SKM-1 treated with dmso at 0.1 percent for 144 hours (cell line): ENCODE measurements at regions not wholly inside any gene's neighbourhood (a gene's known extent, or its start where the extent isn't known, plus 50 kb on each side); places are given as distances from the start of the nearest gene placed in this dataset.

ENCODE experiments used
- DNase-seq: peaks from one replicate; lab custom pipeline; 2025; ENCODE audit not compliant: unreplicated experiment; lab: John Stamatoyannopoulos, UW

- DNase-seq = no peak
Observed at GRCh38 chr16:11401161-11402050, 56.1 kb downstream of the RMI2 start.

DNA sequence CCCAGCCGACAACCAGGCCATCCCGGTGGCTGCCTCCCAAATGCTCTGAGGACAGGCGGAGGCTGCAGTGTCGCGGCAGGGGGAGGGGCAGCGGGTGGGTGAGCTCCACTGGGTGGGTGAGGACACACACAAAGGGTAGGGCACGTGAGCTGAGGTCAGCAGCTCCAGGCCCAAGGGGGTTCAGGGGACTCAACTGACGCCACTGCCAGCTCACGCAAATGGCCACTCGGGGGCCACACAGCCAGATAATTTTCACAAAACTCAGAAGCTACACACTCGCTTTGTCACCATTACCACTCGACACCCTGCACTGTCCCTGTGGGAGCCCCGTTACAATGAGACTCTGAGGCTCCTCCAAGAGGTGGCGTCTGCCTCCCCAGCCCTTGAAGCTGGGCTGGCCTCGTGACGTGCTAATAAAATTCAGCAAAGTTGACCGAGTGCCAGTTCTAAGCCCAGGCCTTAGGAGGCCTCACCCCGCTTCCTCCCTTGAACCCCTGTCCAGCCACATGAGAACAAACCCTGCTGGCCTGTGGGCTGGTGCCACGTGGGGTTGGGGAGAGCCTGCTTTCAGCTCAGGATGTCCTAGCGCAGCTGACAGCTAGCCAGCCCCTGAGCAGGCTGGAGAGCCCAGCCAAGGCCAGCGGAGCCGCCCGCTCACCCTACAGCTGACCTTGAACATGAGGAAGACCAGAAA is 56.9 kb downstream of the RMI2 start:
- DNase-seq = no peak

GRCh38 chr16:11402745-11403533 is 57.7 kb downstream of the RMI2 start:
- DNase-seq = no peak

- DNase-seq = no peak
Observed at GRCh38 chr16:11403534-11403795, 58.2 kb downstream of the RMI2 start.

DNA sequence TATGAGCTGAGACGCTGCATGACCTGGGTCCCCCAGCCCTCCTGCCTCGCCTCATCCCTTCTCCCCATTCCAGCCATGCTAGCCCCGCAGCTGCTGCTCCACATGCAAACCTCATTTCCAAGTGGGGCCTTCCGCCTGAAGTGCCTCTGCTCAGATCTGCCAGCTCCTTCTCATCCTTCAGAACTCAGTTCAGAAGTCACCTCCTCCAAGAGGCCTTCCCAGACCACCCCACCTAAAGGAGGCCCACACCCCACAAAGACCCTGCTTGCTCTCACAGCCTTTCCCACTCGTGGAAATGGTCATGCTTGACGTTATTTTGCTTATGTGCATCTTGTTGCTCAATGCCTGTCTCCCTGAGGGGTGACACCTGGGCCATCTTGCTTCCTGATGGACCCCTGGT is 58.7 kb downstream of the RMI2 start:
- no peak for DNase-seq

- no peak for DNase-seq
Observed at GRCh38 chr16:11404603-11405002, 59.3 kb downstream of the RMI2 start.

DNA sequence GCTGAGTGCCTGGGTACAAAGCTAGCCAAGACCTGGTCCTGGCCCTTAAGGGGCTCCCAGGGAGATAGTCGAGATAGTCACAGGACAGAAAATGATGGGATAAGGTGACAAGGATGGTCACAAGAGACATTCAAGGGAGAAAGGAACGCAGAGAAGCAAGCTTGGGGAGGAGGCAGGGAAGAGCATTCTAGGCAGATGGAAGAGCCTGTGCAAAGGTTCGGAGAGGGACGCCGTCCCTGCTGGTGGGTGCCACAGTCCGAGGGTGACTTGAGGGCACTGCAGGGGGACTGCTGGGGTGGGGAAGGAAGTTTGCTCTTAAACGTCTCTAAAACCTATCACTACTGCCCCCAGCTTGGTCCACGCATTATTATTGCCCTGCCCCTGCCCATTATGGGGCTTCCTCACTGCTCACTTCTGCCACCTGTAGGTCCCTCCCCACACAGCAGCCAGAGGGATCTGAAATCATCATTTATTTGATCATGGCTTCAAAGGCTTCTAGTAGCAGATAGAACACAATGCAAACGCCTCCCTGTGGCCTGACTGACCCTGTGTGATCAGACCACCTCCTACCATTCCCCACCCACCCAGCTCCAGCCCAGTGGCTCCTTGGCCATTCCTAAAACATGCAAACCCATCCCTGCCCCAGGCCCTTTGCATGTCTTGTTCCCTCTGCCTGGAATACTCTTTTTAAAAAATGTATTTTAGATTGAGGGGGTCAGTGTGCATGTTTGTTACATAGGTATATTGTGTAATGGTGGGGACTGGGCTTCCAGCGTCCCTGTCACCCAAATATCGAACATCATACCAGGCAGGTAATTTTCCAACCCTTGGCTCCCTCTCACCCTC is 60.3 kb downstream of the RMI2 start:
- DNase-seq = peak; percentile 33

DNA sequence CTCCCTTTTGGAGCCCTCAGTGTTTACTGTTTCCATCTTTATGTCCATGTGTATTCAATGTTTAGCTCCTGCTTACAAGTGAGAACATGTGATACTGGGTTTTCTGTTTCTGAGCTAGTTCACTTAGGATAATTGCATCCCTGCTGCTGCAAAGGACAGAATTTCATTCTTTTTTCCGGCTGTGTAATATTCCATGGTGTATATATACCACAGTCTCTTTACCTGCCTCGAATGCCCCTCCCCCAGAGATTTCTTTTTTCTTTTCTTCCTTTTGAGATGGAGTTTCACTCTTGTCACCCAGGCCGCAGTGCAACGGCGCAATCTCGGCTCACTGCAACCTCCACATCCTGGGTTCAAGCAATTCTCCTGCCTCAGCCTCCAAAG is 60.9 kb downstream of the RMI2 start:
- DNase-seq = no peak

- DNase-seq = peak; percentile 78
Observed at GRCh38 chr16:11407047-11407982, 62.1 kb downstream of the RMI2 start.

DNA sequence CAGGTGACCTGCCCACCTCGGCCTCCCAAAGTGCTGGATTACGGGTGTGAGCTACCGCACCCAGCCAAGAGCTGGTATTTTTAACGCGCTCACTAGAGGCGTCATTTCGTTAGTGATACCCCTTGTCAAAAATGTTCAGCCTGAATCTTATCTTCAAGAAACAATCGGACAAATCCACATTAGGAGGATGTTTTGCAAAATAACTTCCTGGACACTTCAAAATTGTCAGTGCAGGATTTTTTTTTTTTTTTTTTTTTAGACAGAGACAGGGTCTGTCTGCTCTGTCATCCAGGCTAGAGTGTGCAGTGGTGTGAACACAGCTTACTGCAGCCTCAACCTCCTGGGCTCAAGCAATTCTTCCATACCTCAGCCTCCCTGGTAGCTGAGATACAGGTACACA is 63.0 kb downstream of the RMI2 start:
- DNase-seq = no peak

GRCh38 chr16:11409398-11409797 is 64.1 kb downstream of the RMI2 start:
- no peak for DNase-seq

DNA sequence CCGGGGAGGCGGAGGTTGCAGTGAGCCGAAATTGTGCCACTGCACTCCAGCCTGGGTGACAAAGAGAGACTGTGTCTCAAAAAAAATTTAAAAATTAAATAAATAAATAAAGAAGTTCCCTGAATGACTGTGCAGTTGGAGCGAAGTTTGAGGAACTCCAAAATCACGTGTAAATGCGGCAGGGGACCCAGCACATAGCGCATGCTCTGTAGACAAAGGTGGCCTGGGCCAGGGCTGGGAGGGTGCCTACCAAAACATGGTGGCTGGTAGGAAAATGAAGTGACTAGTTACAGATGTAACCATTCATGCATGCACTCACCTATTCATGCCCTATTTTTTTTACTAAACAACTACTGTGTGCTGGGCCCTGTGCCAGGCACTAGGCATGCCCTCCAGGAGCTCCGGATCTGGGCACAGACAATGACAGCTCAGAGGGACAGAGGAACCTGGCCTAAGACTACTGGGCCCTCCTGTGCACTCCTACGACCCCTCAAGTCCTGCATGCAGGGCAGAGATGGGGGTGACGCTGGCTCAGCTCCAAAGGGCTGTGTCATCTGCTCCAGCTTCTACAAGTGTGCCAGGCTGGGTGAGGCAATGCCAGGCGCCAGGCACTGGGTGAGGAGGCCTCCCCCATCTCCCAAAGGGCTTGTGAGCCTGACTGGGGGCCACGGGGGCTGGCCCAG is 65.3 kb downstream of the RMI2 start:
- DNase-seq = no peak

DNA sequence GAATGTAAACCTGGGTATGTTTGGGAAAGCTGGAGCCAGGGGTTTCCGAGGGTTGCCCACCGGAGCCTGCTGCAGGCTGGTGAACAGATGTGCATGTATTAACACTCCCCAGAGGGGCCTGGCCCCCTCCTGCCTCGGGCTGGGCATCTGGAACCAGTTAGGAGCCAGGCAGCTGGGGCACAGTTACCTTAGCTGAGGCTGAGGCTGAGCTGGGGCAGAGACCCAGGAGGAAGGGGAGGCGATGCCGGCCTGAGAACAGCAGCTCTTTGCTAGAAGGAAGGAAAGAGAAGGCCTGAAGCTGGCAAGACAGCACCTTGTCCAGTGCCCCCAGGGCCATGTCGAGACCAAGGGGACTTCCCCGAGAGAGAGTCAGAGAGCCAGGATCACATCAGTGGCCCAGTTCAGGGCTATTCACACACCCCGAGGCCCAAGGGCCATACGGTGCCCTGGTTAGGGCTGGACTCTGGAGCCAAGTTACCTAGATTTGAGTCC is 65.8 kb downstream of the RMI2 start:
- no peak for DNase-seq

- DNase-seq = no peak
Observed at GRCh38 chr16:11412175-11412904, 67.1 kb downstream of the RMI2 start.

DNA sequence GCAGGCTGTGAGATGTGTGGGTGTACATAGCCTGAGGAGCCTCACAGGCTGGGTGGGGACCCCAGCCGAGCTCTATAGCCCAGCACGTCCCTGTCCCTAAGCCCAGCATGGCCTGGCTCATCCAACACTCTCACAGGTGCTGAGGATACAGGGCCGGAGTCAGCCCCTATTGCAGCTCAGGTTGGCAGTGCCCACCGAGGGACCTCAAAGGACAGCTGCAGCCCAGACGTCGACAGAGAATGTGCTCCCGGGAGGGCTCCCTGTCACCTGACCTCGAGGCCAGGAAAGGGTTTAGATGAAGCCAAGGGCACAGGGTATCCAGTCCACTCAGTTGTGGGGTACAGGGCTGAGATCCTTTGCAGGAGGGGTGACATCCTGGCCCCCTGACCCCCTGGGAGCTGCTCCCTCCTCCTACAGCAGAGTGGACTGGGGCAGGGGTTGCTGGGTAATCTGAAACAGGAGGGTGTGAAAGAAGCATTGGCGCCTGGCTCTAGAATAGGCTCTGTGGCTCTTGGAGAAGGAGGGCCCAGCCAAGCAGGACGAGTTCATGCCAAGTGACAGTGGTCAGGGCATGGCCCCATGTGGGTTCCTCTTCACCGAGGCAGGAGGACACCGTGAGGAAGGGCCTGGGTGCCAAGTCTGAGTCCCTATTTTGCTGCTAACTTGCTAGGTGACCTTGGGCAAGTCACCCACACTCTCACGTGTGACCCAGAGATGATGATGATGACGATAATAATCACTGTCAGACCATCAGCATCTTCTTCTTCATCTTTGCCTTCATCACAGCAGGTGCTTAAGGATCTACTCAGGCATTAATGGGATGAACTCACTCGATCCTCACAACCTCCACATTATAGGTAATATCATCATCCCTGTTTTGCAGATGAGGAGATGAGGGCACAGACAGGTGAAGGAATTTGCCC is 68.0 kb downstream of the RMI2 start:
- no peak for DNase-seq

DNA sequence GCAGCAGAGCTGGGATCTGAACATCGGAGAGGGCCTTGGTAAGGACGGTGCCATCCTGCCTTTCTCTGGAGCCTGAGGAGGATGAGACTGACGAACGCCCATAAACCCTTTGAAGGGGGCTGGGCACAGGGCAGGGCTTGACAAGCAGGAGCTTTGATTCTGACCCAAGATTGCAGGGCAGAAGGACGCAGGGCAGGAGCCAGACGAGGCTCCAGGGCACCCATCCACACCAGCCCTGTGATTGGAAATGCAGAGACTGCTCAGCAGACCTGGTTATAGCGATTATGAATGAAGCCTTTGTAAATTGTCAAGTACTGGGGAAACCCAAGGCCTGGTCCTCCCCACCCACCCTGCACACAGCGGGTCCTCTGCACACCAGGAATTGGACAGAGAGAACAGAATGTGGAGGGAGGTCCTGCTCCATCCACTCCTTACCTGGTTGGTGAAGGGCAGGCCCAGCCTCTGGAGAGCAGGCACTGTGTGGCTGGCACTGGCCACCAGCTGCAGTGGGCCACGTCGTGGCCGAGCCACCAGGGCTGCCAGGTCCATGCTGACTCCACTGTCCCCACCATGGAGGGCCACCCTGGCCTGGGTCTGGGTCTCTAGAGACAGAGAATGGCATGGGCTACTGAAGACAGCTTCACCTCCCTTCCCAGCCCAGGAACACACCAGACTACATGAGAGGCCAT is 68.8 kb downstream of the RMI2 start:
- no peak for DNase-seq
